KOPT-K1 (cell line): ENCODE measurements at regions not wholly inside any gene's neighbourhood (a gene's known extent, or its start where the extent isn't known, plus 50 kb on each side); places are given as distances from the start of the nearest gene placed in this dataset.

ENCODE experiments used
- H3K27ac ChIP-seq: fragments of 200-600 bp; sonication (generic); 2 replicates; pipeline ENCODE4 v1.5.1; 2016; ENCODE audit warnings: antibody characterized with exemption, mild to moderate bottlenecking, low read depth, low read length; ENCODE audit not compliant: poor library complexity, severe bottlenecking
- H3K36me3 ChIP-seq: fragments of 200-600 bp; sonication (generic); 2 replicates; pipeline ENCODE4 v1.5.1; 2017; ENCODE audit warnings: antibody characterized with exemption, mild to moderate bottlenecking, low read length, moderate library complexity; ENCODE audit not compliant: insufficient read depth
- H3K9me3 ChIP-seq: fragments of 200-600 bp; sonication (generic); 2 replicates; pipeline ENCODE4 v1.5.1; 2017; ENCODE audit warnings: antibody characterized with exemption, low read length, mild to moderate bottlenecking; ENCODE audit not compliant: insufficient read depth, poor library complexity, severe bottlenecking

DNA sequence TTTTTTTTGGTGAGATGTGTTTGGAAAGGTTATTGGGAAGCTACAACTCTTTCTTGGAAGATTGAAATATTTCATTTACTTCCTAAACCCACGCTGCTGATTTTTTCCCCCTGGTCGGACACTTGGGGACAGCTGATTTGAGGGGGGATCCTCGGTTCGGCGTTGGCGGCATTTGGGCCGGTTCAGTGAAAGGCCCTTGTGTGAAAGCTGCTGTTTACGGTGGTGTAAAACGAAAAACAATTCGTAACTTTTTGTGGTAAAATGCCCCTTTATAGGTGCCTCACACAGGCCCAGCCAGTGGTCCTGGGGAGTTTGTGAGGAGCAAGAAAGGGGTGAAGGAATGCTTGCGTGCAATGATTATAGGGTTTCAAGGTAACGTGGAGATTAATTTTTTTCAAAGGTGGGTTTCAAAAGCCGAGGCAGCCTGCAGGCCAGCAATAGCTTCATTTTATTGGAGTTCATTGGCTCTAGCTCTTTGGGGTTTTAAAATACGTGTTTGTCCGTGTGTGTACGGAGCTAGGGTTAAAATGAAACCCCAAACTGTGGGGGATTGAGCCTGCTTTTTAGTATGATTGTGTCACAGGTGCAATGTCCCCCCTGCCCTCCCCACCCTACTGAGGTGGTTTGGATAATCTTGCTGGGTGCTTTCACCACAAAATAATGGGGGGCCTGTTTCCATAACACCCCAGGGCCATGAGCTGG, 77.2 kb upstream of the PPARA start:
- Histone ChIP-seq H3K9me3 (no peaks in the 10 kb centered on the region), H3K27ac (peak overlapping the region; percentile 100), H3K36me3 (peaks cover 34% of the 10 kb centered on the region)

DNA sequence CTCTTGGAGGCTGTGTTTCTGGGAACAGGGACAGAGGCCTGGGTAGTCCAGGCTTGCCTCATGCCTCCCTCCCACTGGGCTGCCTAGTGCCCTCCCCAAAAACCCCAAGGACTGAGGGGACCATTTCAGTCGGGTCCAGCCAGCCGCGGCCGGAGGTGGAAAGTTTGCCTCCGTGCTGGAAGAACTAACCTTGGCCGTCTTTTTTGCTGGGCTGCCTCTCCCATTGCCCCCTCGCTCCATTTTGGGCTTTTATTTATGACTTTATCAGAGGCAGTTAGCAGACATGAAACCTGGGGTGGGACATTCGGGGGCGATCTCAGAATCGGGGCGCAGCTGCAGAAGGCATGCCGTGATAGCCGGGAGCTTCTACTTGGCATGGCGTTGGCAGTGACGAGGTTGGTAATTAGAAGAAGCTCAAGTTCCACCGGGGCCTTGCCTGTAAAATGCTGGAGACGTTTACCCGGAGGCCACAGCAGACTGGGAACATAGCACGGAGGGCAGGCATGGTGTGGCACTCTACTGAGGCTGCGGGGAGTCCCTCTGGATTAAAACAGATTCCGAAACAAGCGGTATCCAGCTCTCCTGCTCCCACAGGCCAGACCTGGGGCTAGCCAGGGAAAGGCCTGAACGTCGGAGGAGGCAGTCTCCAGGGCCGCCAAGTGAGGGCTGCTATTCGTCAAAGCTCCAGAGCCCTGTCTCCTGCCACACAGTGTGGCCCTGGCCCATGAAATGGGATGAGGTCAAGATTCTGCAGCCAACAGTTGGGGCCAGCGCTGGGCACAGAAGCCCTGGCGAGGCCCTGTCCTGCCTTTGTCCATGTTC, 76.4 kb upstream of the PPARA start:
- Histone ChIP-seq H3K27ac (peak overlapping the region; percentile 100), H3K36me3 (peaks cover 41% of the 10 kb centered on the region), H3K9me3 (no peaks in the 10 kb centered on the region)

- H3K27ac ChIP-seq = peak overlapping the region; percentile 100
- H3K9me3 ChIP-seq = no peaks in the 10 kb centered on the region
- H3K36me3 ChIP-seq = peaks cover 47% of the 10 kb centered on the region
Measured at GRCh38 chr22:46074771-46075551, 75.4 kb upstream of the PPARA start.

- Histone ChIP-seq H3K9me3 (no peaks in the 10 kb centered on the region), H3K27ac (no peak overlapping the region), H3K36me3 (peaks cover 50% of the 10 kb centered on the region)
Measured at GRCh38 chr22:46075764-46076531, 74.4 kb upstream of the PPARA start.

- Histone ChIP-seq H3K27ac (no peak overlapping the region), H3K36me3 (peaks cover 55% of the 10 kb centered on the region), H3K9me3 (no peaks in the 10 kb centered on the region)
Measured at GRCh38 chr22:46076651-46077339, 73.5 kb upstream of the PPARA start.

GRCh38 chr22:46077669-46078099, 72.6 kb upstream of the PPARA start:
- Histone ChIP-seq H3K36me3 (peaks cover 58% of the 10 kb centered on the region), H3K27ac (no peak overlapping the region), H3K9me3 (no peaks in the 10 kb centered on the region)

DNA sequence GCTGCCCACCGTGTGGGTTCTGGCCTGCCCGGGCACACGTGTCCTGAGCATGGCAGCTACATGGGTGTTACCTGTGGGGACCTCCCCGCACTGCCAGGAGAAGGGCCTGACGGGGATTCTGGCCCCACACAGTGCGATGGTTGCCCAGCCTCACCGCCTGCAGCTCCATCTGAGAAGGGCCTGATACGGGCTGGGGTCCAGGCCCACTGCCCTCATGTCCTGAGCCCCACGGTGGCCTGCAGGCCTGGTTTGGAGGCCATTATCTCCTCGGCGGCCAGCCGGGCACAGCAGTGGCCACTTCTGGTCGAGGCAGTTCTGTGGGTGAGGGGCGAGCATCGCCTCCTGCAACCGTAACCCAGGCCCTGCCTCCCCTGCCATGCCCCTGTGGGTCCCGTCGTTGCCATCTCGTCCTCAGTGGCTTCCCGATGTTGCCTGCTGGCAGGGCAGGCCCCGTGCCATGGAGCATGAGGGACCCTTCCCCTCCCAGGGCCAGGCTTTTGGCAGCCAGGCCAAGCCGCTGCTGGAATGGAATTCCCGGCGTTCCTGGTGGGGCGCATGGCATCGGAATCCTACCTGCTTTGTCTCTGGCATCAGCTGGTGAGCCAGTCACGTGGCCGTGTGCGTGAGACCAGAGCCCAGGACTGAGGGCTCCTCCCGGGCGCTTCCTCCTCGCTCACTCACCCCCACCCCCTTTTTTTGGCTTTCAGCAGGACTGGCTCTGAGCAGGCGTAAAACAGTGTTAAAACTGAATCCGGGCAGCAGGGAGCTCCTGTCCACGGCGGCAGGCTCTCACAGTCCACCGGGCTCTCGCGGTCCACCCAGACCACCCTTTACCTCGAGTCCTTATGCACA, 71.9 kb upstream of the PPARA start:
- H3K9me3 ChIP-seq = no peaks in the 10 kb centered on the region
- H3K36me3 ChIP-seq = peaks cover 57% of the 10 kb centered on the region
- no peak overlapping the region for H3K27ac ChIP-seq

GRCh38 chr22:46079093-46079860, 71.0 kb upstream of the PPARA start:
- Histone ChIP-seq H3K9me3 (no peaks in the 10 kb centered on the region), H3K36me3 (peaks cover 56% of the 10 kb centered on the region), H3K27ac (no peak overlapping the region)

- Histone ChIP-seq H3K27ac (no peak overlapping the region), H3K9me3 (no peaks in the 10 kb centered on the region), H3K36me3 (peaks cover 54% of the 10 kb centered on the region)
Measured at GRCh38 chr22:46079861-46080821, 70.2 kb upstream of the PPARA start.

DNA sequence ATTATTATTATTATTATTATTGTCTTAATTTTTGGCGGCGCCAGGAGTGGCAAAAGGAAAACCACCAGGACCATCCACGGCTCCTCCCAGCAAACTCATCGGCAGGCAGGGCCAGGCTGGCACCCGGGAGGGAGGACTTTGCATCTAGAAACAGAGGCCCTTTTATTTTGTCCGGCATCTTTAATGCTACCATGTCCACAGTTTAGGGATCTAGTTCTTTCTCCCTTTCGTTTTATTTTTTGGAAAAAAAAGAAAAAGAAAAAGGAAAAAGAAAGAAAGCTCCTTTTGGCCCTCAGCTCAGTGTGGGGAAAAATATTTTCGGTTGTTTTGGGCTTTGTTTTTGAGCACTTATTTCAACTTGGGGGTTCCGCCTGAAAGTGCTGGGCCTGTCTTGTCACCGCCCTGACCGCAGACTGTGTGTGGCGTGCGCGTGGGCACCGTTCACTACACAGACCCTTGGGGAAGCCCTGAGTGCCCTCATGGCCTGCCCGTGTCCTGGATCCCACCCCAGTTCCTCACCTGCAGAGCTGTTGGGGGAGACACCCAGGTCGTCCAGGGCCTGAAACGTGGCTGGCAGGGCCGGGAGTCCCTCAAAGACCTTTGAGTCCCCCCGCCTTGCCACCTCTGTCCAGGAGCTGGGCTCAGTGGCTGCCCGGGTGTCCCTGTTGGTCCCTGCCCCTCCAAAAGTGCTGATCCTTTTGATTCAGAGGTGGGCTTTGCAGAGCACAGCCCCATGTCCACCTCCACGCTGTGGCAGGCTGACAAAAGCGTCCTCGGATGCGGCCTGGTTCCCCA, 69.1 kb upstream of the PPARA start:
- Histone ChIP-seq H3K36me3 (peaks cover 51% of the 10 kb centered on the region), H3K9me3 (no peaks in the 10 kb centered on the region), H3K27ac (no peak overlapping the region)

GRCh38 chr22:46081831-46082210, 68.5 kb upstream of the PPARA start:
- H3K27ac ChIP-seq = no peak overlapping the region
- no peaks in the 10 kb centered on the region for H3K9me3 ChIP-seq
- H3K36me3 ChIP-seq = peaks cover 51% of the 10 kb centered on the region
